ENCODE measurements at regions not wholly inside any gene's neighbourhood (a gene's known extent, or its start where the extent isn't known, plus 50 kb on each side); places are given as distances from the start of the nearest gene placed in this dataset.

GRCh38 chr2:238701341-238702206, 146.3 kb upstream of the TWIST2 start:
- Mint-ChIP-seq H3K36me3 (ENCODE audit: low read depth) (no peaks in the 10 kb centered on the region), H3K4me1 (peaks cover 2% of the 10 kb centered on the region), H3K27me3 (no peaks in the 10 kb centered on the region), H3K4me3 (no peak overlapping the region), H3K9me3 (no peaks in the 10 kb centered on the region), H3K27ac (no peak overlapping the region)
- intact Hi-C loops (cut with micrococcal nuclease): no loop called here
- DNase-seq: peak; percentile 41

GRCh38 chr2:238702276-238703052, 145.4 kb upstream of the TWIST2 start:
- H3K4me3 Mint-ChIP-seq: no peak overlapping the region
- H3K36me3 Mint-ChIP-seq (ENCODE audit: low read depth): no peaks in the 10 kb centered on the region
- H3K27ac Mint-ChIP-seq: no peak overlapping the region
- peak; percentile 40 for DNase-seq
- intact Hi-C loops (cut with micrococcal nuclease): no loop called here
- no peaks in the 10 kb centered on the region for H3K27me3 Mint-ChIP-seq
- no peaks in the 10 kb centered on the region for H3K9me3 Mint-ChIP-seq
- H3K4me1 Mint-ChIP-seq: peaks cover 2% of the 10 kb centered on the region

GRCh38 chr2:238703053-238703415, 144.9 kb upstream of the TWIST2 start:
- Mint-ChIP-seq H3K4me3 (no peak overlapping the region), H3K27ac (no peak overlapping the region), H3K4me1 (peaks cover 2% of the 10 kb centered on the region), H3K27me3 (peaks cover 2% of the 10 kb centered on the region), H3K36me3 (ENCODE audit: low read depth) (no peaks in the 10 kb centered on the region), H3K9me3 (no peaks in the 10 kb centered on the region)
- intact Hi-C loops (cut with micrococcal nuclease): no loop called here
- DNase-seq: peak; percentile 45

- H3K27ac Mint-ChIP-seq: no peak overlapping the region
- no peaks in the 10 kb centered on the region for H3K9me3 Mint-ChIP-seq
- peak; percentile 46 for DNase-seq
- no peaks in the 10 kb centered on the region for H3K36me3 Mint-ChIP-seq (ENCODE audit: low read depth)
- H3K4me3 Mint-ChIP-seq: no peak overlapping the region
- H3K27me3 Mint-ChIP-seq: peaks cover 3% of the 10 kb centered on the region
- intact Hi-C loops (cut with micrococcal nuclease): no loop called here
- peaks cover 2% of the 10 kb centered on the region for H3K4me1 Mint-ChIP-seq
These were observed 144.4 kb upstream of the TWIST2 start for GRCh38 chr2:238703436-238703835.

GRCh38 chr2:238704471-238705225, 143.2 kb upstream of the TWIST2 start:
- H3K27me3 Mint-ChIP-seq: peaks cover 6% of the 10 kb centered on the region
- H3K36me3 Mint-ChIP-seq (ENCODE audit: low read depth): no peaks in the 10 kb centered on the region
- peaks cover 2% of the 10 kb centered on the region for H3K4me1 Mint-ChIP-seq
- intact Hi-C loops (cut with micrococcal nuclease): no loop called here
- no peak overlapping the region for H3K4me3 Mint-ChIP-seq
- H3K27ac Mint-ChIP-seq: no peak overlapping the region
- H3K9me3 Mint-ChIP-seq: no peaks in the 10 kb centered on the region
- no peak for DNase-seq

- intact Hi-C loops (cut with micrococcal nuclease): no loop called here
- H3K4me1 Mint-ChIP-seq: peaks cover 2% of the 10 kb centered on the region
- peaks cover 9% of the 10 kb centered on the region for H3K27me3 Mint-ChIP-seq
- H3K36me3 Mint-ChIP-seq (ENCODE audit: low read depth): no peaks in the 10 kb centered on the region
- no peak overlapping the region for H3K27ac Mint-ChIP-seq
- H3K4me3 Mint-ChIP-seq: no peak overlapping the region
- no peak for DNase-seq
- no peaks in the 10 kb centered on the region for H3K9me3 Mint-ChIP-seq
These were observed 141.7 kb upstream of the TWIST2 start for GRCh38 chr2:238706163-238706562.

- H3K36me3 Mint-ChIP-seq (ENCODE audit: low read depth): no peaks in the 10 kb centered on the region
- no peaks in the 10 kb centered on the region for H3K9me3 Mint-ChIP-seq
- DNase-seq: no peak
- no peaks in the 10 kb centered on the region for H3K4me1 Mint-ChIP-seq
- H3K4me3 Mint-ChIP-seq: no peak overlapping the region
- H3K27ac Mint-ChIP-seq: no peak overlapping the region
- intact Hi-C loops (cut with micrococcal nuclease): no loop called here
- H3K27me3 Mint-ChIP-seq: peaks cover 9% of the 10 kb centered on the region
These were observed 141.2 kb upstream of the TWIST2 start for GRCh38 chr2:238706673-238707072.

- Mint-ChIP-seq H3K36me3 (ENCODE audit: low read depth) (no peaks in the 10 kb centered on the region), H3K4me1 (no peaks in the 10 kb centered on the region), H3K27me3 (peaks cover 9% of the 10 kb centered on the region), H3K4me3 (no peak overlapping the region), H3K9me3 (no peaks in the 10 kb centered on the region), H3K27ac (no peak overlapping the region)
- no peak for DNase-seq
- intact Hi-C loops (cut with micrococcal nuclease): no loop called here
These were observed 138.4 kb upstream of the TWIST2 start for GRCh38 chr2:238709325-238710025.

GRCh38 chr2:238710032-238710735, 137.7 kb upstream of the TWIST2 start:
- Mint-ChIP-seq H3K36me3 (ENCODE audit: low read depth) (no peaks in the 10 kb centered on the region), H3K4me1 (no peaks in the 10 kb centered on the region), H3K27me3 (peaks cover 9% of the 10 kb centered on the region), H3K4me3 (no peak overlapping the region), H3K9me3 (no peaks in the 10 kb centered on the region), H3K27ac (no peak overlapping the region)
- intact Hi-C loops (cut with micrococcal nuclease): no loop called here
- DNase-seq: no peak

- no peak for DNase-seq
- no peaks in the 10 kb centered on the region for H3K9me3 Mint-ChIP-seq
- H3K4me1 Mint-ChIP-seq: no peaks in the 10 kb centered on the region
- intact Hi-C loops (cut with micrococcal nuclease): no loop called here
- H3K27me3 Mint-ChIP-seq: peaks cover 9% of the 10 kb centered on the region
- no peaks in the 10 kb centered on the region for H3K36me3 Mint-ChIP-seq (ENCODE audit: low read depth)
- no peak overlapping the region for H3K27ac Mint-ChIP-seq
- no peak overlapping the region for H3K4me3 Mint-ChIP-seq
These were observed 137.1 kb upstream of the TWIST2 start for GRCh38 chr2:238710787-238711186.

- H3K27ac Mint-ChIP-seq: no peak overlapping the region
- no peak overlapping the region for H3K4me3 Mint-ChIP-seq
- no peaks in the 10 kb centered on the region for H3K9me3 Mint-ChIP-seq
- no peaks in the 10 kb centered on the region for H3K36me3 Mint-ChIP-seq (ENCODE audit: low read depth)
- no peak for DNase-seq
- intact Hi-C loops (cut with micrococcal nuclease): no loop called here
- H3K27me3 Mint-ChIP-seq: peaks cover 10% of the 10 kb centered on the region
- no peaks in the 10 kb centered on the region for H3K4me1 Mint-ChIP-seq
These were observed 136.5 kb upstream of the TWIST2 start for GRCh38 chr2:238711346-238711745.

GRCh38 chr2:238712011-238712410, 135.9 kb upstream of the TWIST2 start:
- Mint-ChIP-seq H3K4me3 (no peak overlapping the region), H3K27me3 (peaks cover 13% of the 10 kb centered on the region), H3K4me1 (no peaks in the 10 kb centered on the region), H3K36me3 (ENCODE audit: low read depth) (no peaks in the 10 kb centered on the region), H3K9me3 (no peaks in the 10 kb centered on the region), H3K27ac (no peak overlapping the region)
- no peak for DNase-seq
- intact Hi-C loops (cut with micrococcal nuclease): no loop called here

- Mint-ChIP-seq H3K9me3 (no peaks in the 10 kb centered on the region), H3K27ac (no peak overlapping the region), H3K4me3 (no peak overlapping the region), H3K4me1 (no peaks in the 10 kb centered on the region), H3K27me3 (peaks cover 11% of the 10 kb centered on the region), H3K36me3 (ENCODE audit: low read depth) (no peaks in the 10 kb centered on the region)
- no peak for DNase-seq
- intact Hi-C loops (cut with micrococcal nuclease): no loop called here
These were observed 134.6 kb upstream of the TWIST2 start for GRCh38 chr2:238713198-238713826.
